HG03103 (cell line): ENCODE measurements at regions not wholly inside any gene's neighbourhood (a gene's known extent, or its start where the extent isn't known, plus 50 kb on each side); places are given as distances from the start of the nearest gene placed in this dataset.
"Not testable (repeated sequence)": the region's sequence is repeated elsewhere in the genome, so short reads cannot be mapped to it uniquely, and the experiment has no call there.

ENCODE experiments used
- ATAC-seq: cut with Tn5 transposase; IDR thresholded peaks from one replicate; pipeline ENCODE4 v1.9.1; 2021; ENCODE audit warnings: low read depth; ENCODE audit not compliant: unreplicated experiment

GRCh38 chr7:81445462-81445861 is 324.4 kb downstream of the HGF start:
- no peak for ATAC-seq

DNA sequence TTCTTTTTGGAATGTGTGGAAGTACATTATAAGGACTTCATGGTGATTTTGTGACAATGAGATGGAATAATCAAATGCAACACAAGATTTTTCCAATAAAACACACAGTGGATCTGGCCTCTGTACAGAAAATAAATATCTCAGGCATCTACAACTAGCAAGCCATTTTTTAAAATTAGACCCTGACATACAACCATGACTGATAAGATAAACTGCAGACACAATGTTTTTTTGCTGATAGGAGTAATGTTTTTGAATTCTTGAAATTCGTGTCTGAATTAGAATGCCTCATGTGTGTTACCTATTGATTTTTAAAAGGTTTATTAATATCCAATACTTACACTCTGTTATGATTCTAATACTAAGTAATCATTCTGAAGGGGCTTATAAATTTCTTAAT is 328.1 kb downstream of the HGF start:
- ATAC-seq = no peak

GRCh38 chr7:81439591-81439990 is 330.3 kb downstream of the HGF start:
- ATAC-seq = no peak

- not testable (repeated sequence) for ATAC-seq
Measured at GRCh38 chr7:81437160-81437559, 332.7 kb downstream of the HGF start.

DNA sequence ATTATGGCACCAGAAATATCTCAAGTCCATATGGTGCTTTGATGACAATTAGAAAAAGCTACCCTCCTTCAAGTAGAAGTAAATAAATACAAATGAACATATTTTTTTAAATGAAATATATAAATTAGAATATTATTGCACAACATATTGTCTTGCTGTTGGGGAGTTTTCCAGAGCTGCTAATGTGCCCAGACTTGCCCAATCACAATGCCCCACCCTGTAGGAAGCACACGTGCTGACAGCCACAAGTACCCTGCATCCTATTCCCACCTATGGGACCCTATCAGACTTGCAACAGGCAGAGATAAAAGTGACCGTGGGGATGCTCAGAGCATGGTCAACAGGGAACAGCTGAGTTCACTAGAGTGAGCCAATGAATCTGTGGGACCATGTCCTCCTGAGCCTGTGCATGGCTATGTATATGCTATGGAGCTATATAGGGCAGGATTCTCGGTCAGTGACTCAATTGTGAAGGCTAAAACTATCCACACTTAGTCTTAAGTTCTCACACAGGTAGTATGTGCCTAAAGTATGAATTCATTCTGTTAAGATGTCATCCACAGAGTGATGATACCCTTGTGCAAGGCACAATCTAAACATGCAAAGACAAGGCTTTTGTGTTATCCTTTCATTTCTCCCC is 336.0 kb downstream of the HGF start:
- no peak for ATAC-seq

DNA sequence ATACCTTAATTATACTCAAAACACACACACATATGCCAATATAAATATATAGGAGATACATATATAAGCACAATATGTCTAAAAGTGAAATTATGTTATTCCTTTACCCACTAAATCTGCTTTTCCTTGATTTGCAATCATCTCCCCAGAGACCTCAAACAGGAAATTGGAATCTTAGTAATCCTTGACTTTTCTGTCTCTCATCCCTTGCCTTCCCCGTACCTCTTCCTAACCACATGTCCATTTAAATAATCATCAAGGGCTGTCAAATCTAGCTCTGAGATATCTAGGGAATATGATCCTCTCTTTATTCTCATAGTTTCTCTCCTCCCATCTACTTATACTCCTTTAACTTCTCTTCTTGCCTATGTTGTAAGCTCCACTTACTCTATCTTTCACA is 336.6 kb downstream of the HGF start:
- ATAC-seq = no peak

DNA sequence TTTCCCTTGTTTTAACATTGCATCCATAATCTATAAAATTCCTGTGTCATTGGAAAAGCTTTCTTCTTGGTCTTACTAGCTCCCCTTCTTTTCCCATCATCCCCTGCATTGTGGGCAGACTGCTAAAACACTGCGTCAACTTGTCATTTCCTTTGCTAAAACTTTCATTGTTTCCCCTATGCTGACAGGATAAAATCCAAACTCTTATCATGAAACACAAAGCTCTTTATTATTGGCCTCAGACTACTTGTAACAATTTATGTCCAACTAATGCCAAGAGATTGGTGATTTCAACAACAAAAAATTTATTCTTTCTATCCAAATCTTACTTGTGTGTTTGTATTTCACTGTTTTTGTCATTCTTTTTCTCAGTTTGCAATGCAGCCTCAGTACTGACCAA is 339.1 kb downstream of the HGF start:
- no peak for ATAC-seq

DNA sequence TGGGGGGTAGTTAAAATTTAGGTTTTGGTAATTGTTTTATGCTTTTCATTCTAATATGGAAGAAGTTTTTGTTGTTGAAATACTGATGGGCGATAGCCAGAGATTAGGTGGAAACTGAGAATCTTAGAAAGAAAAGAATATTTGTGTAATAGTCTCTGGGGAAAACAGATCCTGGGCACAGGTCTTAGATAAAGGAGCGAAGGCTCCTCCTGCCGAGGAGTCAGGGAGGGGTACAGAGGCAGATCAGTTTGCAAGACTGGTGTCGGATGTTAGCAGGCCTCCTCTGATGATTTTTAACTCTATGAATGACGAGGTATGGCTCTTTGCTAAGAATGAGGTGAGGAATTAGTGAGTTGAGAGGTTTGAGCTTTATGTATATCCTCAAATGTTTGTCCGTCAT is 339.7 kb downstream of the HGF start:
- ATAC-seq = no peak

- no peak for ATAC-seq
Measured at GRCh38 chr7:81427461-81427860, 342.4 kb downstream of the HGF start.

DNA sequence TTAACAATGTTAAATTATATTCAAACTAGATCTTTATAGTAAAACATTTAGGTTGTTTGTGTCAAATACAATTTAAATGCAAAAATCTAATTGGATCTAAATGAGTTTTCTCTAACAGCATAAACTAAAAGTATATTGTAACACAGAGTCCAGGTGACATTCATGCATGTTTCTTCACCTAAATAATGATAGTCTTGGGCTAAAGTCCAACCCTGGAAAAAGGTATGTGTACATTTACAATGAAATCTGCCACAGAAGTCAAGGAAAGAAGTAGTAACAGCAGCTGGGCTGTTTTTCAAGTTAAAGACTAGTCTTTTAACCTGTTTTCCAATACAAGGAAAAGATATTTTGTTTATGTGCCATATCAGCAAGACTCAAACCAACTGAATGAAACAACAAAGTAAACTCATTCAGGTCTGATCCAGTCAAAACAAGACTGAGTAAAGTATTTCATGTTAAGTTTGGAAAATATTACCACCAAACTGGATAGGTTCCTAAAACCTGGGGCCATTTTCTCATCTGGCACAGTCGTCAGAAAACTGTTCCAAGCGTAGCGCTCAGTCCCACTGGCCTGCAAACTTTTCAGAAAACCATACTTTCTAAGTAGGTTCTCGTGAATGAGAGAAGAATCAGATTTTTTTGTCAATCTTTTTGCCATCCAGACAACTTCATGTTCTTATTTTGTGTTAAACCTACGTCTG is 349.2 kb downstream of the HGF start:
- no peak for ATAC-seq

- ATAC-seq = no peak
Measured at GRCh38 chr7:81419731-81420130, 350.1 kb downstream of the HGF start.

DNA sequence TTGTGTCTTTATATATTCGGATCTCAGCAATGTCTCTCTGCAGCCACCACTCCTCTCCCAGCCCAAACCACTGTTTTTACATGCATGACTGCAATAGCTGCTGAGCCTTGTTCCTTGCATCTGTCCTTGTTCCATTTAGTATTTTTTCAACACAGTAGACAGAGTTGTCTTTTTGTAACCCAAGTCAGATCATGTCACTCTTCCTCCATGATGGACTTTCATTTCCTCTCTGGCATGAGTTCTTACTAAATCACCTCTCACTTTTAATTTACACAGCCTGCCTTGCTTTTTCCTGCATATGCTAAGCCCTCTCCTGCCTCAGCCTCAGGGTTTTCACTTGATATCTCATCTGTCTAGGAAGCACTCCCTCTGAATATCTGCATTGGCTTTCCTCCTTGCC is 353.2 kb downstream of the HGF start:
- ATAC-seq = no peak

DNA sequence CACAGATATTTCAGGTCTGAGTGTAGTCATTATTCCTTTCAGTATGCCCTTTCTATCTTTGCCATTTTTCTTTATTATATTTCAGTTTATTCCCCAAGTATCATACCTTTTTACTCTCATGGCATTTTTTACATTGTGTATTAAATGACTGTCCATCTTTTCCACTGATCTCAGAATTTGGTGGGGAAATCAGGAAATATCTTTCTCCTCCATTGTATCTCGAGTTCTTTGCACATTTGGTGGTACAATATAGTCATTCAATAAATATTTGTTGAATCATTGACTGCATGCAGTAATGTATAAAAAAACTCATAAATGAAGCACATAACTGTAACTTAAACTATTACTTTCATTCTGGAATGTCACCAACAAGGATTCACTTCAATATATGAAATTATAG is 354.7 kb downstream of the HGF start:
- no peak for ATAC-seq

DNA sequence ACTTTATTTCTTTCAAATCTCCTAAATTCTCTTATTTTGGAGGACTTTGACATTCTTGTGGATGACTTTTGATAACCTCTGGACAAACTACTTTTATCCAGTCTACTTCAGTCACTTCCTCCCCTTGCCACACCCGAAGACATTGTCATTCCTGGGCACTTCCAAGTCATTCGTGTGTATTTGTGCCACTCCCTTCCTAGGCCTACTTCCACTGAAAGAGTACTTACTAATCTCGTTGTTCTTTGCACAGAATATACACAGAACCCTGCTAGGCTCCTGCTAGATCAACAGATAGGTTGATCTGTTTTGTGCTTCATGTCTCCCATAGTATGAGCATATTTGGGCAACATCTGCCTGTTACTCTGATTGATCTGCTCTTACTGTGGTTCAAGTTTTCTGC is 355.4 kb downstream of the HGF start:
- no peak for ATAC-seq

DNA sequence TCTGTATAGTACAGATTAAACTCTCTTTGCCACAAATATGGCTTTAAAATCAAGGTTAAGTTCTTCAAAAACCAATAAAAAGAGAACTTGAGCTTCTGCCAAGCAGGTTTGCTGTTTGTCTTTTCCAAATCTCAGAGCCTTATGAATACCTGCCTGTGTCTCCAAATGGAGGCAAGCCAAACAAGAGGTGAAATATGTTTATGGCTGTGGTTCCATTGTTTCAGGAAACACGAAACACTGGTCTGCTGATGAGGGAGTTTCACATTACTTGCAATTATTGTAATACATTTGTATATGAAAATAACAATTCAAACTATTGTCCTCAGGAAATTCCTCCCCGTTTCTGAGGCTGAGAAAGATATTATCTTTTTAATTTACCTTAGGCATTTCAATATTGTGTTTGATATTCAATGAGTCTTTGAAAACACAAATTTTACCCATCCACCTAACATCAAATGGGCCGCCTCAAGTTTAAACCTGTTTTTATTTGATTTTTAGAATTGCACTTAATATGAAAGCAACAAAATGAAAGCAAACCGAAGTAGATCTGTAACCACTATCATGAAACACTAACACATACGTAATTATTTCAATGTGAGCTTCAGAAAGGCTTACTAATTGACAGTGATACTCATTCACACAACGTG is 359.3 kb downstream of the HGF start:
- no peak for ATAC-seq

DNA sequence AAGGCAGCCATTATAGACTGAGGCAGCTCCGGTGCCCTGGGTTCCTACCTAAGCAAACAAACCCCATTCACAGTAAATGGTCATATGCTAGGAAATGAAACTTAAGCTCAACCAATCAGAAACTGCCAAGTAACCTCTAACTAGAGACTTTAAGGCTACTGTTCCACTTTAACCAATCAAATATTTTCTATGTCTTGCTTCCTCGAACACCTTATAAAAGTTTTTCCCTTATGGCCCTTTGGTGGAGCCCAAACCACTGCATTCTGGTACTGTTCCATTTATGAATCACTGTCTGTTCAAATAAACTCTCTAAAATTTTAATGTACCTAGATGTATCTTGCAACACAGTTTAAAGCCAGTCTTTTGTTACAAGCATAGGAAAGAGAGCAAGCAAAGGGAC is 361.1 kb downstream of the HGF start:
- ATAC-seq = no peak

- no peak for ATAC-seq
Measured at GRCh38 chr7:81407094-81407493, 362.8 kb downstream of the HGF start.

DNA sequence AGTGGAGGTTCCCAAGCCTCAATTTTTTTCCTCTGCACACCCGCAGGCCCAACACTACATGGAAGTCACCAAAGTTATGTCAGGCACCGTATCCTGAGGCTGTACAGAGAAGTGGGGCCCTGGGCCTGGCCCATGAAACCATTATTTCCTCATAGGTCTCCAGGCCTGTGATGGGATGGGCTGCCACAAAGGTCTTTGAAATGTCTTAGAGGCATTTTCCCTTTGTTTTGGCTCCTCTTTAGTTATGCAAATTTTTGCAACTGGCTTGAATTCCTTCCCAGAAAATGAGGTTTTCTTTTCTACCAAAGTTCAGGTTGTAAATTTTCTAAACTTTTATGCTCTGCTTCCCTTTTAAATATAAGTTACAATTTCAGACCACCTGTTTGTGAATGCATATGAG is 365.2 kb downstream of the HGF start:
- ATAC-seq = no peak

DNA sequence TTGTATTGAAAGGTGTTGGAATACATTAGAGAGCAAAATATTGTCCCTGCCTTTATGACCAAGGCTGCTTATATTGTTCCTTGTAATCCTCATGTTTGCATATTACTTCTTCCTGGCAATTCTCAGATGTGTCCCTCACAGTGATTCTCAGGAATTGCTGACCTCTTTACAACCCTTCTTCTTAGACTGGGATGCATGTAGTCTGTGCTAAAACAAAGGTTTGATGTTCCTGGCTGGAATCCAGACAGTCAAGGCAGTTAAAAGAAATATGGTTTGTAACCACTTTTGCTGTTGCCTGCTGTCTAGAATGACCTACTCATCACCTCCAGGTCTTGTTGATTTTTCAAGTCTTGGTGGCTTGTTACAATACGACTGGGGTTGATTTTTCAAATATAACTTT is 367.6 kb downstream of the HGF start:
- ATAC-seq = no peak

DNA sequence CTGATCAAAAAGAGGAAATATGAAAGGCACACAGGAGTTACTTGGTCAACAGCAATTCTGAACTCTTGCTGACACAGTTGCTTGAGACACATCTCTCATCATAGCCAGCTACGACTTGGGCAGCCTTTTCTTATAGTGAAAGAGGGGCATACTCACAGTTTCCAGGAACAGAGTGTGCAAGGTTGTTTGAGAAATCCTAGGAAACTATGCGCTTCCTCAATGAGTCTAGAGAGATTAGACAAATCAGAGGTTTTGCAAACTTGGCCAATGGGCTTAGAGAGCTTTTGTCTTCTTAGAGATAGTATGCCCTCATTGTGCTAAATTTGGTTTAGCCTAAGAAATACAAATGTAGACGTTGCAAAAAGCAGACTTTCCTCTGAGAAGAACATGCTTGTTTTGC is 370.4 kb downstream of the HGF start:
- no peak for ATAC-seq

DNA sequence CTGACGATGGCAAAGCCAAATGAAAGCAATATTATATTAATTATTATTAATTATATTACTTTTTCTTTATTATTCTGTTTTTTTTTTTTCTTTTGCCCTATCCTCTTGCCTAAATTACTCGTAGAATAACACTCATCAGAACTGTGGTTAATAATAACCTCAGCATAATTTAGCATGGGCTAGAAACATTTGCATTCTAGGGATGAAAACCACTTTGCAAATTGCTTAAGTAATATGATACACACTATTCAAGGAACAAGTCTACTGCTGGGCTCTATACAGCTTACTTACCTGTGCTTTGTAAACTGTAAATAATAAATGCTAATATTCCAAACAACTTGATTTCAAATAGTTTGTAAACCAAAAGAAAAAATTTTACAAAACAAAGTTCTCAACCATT is 375.8 kb downstream of the HGF start:
- ATAC-seq = no peak

GRCh38 chr7:81393018-81393417 is 376.8 kb downstream of the HGF start:
- no peak for ATAC-seq
